Fibroblast of the conjunctiva (primary cell): ENCODE measurements at regions not wholly inside any gene's neighbourhood (a gene's known extent, or its start where the extent isn't known, plus 50 kb on each side); places are given as distances from the start of the nearest gene placed in this dataset.

ENCODE experiments used
- DNase-seq: peaks from one replicate; pipeline ENCODE4 v3.0.0-alpha.2; 2010; ENCODE audit warnings: low read depth

DNA sequence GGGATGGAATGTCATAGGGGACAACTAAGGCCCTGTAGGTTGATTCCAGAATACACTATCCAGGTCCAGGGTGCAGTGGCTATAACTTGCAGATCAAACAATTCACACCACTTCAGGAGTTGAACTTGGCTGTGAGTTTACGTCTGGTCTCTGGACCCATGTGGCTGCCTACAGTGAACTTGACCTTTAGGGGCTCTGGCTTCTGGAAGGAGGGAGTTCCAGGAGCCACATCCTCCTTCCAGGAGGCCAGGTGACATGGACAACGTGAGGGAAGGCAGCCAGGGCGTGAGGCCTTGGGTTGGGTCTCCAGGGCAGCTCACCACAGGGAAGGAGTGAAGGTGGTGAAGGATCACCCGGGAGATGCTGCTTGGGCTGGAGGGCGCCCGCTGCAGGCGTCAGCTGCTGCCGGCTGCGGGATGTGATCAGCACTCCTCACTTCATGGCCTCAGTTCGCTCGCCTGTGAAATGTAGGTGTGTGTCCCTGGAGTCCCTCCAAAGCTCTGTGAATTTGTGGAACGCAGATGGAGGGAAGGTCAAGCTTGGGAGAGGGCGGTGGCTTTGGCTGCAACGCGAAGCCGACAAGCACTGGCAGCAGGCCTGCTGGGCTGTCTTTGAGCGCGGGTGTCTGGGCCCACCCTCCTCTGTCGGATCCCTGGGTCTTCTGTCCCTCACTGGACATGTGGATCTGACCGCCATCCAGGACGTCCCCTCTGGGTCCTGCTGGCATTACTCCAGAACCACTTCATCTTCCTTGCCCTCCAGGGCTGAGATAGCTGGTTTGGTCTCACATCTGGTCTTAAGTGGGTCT lies 146.5 kb downstream of the GLI2 start:
- DNase-seq: no peak

DNA sequence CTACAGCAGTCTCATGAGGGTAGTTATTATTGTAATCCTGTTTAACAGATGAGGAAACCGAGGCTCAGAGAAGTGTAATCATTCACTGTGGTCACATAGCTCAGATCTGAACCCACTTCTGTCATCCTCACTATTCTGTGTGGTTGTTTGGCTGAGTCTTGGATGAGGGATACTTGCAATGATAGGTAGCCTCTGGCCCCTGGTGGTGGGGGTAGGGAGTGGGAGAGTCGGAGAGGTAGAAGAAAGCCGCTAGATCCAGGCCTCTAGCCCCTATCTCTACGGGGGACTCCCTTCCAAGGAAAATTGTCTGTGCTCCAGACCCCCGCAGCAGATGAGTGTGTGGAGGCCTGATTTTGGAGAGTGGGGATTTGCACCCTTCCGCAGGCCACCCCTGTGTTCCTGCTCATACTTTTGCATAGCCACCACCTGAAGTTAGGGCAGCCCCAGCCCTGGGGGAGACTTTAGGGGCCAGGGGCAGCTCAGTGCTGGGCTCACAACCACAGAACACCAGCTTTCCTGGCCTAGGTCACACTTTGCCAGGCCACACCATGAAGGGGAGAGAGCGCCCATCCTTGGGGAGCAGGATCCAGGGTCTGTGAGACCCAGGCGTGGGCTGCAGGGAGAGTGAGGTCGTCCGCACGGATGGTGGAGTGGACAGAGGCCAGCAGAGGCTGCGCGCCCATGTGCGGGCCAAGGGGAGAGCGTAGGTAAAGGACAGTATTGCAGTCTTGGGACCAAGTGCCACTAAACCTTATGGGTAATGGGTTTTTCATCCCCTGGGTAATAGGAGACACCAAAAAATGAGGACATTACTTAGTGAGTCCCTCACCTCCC lies 148.2 kb downstream of the GLI2 start:
- DNase-seq: no peak

DNA sequence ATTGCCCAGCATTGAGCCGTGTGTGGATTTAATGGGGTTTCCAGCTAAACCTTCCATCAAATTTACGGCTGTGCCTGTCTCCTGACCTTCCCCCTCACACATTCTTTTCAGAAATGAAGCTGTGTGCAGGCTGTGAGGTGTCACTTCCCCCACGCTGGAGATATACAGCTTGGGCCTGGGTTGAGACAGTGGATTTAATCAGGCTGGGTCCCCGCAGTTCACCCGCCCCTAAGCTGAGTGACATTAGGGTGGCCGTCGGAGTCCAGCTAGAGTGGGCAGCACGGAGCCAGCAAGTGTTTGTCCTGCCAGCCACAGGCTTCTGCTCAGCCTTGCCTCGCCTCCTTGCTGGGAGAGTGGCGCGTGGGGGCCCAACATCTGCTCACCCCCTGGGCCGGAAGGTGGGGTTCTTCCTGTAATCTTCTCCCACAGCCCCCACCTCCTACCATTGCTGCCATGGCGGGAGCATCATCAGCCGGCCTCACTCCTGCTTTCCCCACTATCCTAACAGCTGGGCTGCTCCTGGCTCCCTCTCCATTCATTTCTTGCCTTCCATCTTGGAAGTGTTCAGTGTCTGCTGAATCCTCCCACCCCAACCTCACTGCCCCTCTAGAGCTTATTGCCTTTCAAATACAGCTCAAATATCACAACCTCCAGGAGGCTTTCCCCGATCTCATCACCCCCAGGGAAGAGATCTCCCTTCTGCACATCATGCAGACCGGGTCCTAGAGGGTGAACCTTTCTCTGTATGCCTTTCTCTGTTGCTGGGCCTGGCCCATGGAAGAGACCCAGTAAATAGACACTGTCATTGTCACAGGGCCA lies 149.0 kb downstream of the GLI2 start:
- DNase-seq: no peak

DNA sequence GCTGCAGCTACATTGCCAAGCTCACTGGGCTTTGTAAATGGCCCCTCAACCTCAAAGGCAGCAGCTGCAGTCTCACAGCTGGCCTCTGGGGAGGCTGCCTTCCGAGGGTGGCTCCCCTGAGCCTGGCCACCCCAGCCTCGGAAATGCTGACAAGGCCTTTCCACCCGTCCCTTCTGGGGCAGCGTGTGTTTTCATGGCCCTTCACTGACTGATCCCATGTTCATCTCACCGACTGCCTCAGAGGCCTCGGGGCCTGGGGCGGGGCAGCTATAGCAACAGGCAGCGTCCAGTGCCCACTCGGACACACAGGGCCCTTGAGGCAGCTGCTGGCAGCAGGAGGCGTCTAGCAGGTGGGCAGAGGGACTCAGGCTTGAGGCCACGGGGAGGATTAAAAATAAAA lies 149.7 kb downstream of the GLI2 start:
- no peak for DNase-seq

DNA sequence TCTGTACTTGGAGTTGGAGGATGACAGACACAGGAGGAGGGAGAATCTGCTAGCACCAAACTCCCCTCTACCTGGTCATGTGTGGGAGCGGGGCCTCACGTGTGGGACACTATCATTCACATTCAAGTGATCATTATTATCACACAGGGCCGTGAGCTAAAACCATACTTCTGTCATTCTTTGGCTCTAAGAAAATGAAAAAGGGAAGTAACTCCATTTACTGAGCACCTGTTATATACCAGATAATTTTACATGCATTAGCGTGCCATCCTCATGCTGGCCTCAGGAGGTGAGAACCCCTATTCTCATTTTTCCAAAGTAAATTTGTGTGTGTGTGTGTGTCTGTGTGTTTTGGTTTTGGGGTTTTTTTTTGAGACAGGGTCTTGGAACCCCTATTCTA lies 150.1 kb downstream of the GLI2 start:
- DNase-seq: no peak

DNA sequence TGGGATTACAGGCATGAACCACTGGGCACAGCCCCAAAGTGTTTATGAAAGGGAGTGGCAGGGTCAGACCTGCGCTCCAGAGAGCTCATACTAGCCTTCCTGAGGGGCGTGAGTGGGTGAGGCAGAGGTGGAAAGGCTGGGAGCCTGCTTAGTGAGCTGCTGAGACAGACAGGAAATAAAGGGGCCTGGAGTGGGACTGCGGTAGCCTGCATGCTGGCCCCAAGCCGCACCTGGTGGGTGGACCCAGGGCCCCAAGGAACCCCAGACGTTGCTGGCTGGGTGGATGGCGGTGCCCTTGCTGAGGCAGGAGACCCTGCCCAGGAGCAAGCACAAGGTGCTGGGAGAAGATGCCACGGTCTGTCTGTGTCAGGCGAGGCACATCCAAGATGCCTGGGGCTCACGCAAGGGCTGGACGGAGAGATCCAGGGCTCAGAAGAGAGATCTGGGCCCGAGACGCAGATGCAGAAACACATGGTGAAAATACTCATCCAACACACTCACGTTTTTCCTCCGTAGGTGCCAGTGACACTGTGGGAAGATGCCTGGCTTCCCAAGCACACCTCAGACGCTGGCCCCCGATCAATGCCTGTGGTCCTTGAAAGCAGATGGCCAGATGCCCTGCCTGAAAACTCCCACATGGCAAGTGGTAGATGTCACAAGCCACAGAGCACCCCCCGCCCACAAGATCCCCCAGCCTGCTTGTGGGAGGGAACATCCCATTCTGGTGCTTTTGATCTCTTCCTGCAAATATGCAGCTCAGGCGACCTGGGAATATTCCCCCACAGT lies 151.1 kb downstream of the GLI2 start:
- DNase-seq: no peak

DNA sequence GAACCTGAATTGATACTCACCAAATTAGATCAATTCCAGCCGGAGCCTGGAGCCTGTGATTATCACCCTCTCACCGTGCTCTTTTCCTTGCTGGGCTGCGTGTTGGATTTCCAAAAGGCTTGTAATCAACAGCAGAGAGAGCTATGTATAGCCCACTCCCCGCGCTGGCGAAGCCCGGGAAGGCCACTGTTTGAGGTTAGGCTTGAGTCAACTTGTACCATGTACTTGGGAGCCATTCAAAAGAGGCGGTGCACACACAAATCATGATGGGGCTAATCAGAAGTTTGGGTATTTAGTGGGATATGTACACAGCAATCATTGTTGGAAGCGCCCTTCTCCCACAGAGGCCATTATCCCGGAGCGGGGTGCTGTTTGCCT lies 151.6 kb downstream of the GLI2 start:
- no peak for DNase-seq

DNA sequence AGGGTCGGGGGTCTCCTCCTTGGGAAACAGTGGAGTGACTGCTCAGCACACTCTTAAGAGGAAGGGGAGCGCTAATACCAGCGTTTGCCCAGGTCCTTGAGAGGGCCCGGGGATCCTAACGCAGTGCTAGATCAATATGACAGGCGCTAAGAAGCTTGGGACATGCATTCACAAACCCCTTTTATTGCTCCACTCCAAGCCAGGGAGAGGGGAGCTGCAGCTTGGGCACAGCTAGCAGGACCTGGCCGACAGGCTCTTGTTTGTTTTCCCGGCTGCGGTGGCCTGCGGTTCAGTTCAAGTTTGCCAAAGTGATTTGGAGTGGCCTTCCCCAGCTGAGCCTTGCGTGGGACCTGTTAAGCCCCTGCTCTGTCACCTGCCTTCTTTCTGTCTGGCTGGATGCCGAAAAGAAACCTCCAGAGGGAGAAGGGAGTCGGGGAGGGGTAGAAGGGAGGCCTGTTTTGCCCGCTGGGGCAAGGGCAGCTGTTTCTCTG lies 152.1 kb downstream of the GLI2 start:
- DNase-seq: no peak

DNA sequence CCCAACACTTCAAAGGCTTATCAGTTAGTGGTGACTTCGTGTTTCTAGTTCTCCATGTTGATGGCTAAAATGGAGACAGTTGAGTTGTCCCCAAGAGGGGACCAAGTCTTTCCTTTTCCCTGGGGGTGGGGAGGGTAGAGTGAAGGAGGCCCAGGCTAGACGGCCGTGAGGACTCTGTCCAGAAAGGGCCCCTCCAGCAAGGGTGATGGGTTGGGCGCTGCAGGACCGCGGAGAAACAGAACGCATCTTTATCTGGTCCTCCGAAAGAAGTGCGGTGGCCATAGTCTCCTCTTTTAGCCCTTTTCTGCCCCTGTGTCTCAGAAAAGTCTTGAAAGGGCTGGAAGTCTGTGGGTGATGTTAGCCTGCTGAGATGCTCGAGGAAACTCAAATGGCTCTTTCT lies 153.2 kb downstream of the GLI2 start:
- DNase-seq: no peak

DNA sequence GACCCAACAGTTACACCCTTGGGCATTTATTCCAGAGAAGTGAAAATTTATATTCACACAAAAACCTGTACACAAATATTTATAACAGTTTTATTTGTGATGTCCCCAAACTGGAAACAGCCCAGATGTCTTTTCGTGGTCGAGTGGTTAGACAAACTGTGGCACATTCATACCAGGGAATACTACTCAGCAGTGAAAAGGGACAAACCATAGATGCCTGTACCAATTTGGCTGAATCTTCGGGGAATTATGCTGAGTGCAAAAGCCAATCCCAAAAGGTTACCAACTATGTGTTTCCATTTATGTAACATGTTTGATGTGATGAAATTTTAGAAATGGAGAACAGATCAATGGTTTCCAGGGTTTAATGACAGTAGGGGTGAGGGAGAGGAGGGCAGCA lies 154.3 kb downstream of the GLI2 start:
- no peak for DNase-seq

DNA sequence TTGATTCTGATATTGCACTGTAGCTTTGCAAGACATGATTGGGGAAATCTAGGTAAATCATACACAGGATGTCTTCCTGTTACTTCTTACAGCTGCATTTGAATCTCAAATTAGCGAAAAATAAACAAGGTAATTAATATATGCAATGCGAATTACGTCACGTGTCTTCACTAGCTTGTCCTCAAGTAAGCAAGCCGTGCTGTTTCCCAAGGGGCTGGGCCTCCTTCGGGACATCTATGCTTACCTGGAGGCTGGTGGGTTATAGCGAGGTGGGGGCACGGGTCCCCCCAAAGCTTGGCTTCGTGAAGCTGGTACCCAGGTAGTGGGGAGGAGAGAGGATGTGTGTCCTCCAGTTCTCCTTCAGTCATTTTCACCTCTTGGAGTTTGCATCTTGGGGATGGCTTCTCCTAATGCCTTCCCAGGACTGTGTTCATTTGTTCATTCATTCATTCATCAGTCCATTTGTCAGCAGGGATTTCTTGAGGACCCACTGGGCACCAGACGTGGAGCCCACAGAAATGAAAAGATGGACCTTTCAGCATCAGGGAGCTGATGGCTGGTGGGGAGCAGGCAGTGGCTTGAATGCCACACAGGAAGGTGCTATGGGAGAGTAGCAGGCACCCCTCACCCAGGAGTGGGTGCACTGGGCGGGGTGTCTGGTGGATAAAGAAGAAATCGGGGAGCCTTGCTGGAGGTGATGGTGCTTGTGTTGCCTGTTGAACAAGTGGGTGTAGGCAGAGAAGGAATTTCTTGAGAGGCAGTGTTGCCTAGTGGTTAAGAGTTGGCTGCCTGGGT lies 155.1 kb downstream of the GLI2 start:
- DNase-seq: no peak

DNA sequence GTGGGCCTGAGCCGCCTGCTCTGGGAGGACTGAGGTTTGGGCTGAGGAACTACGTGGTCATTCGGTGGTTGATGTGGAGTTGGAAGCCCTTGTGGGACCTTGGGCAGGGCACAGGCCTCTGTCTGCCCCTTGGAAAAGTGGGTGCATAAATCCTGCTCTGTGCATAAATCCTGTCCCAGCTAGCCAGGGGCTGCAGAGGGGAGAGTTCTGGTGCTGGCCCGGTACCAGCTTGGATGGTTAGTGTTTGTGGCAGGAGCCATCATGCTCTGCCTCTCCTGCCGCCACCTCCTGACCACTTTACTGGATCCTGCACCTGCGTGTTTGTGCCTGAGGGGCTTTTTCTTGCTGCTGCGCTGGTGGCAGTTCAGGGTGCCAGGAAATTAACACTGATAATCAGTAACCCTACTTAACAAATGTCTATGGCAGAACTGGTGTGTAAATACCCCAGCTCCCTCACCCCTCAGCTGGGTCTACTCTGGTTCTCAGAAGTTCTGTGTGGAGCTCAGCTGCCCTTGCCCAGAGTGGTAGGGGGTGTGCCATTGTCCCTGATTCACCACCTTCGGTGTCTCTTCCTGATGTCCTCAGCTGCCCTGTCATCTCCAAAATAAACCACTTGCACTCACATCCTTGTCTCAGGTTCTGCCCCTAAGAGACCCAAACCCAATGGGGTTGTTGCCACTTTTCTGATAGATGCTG lies 156.8 kb downstream of the GLI2 start:
- no peak for DNase-seq

DNA sequence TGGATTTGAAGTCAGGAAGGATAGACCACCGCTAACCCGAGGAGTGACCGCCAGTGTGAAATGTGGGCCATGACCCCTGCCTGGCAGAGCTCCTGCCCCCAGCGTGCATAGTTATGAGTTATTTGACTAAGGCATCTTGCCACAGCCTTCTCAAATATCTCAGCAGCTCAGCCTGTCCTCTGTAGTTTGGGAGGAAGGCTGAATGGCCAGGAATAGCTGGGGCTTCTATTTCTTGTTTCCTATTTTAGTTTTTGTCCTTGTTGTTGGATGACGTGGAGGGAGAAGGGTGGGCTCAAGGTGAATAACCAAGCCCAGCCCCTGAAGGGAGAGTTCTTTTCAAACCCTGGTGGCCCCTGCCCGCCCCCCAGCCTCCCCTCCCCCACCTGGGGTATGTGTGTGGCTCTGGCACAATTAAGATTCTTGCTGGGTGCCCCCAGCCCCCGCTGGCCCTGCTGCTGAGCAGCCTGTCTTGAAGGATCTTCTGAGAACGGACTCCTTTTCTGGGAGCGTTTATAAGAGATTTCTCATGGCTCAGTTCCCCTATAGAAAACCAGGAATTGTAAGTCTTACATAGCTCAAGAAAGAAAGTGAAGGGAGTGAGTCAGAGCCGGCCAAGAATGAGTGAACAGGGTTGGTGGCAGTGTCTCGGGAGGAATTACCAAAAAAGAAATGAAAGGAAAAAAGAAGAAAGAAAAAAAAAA lies 157.4 kb downstream of the GLI2 start:
- no peak for DNase-seq

DNA sequence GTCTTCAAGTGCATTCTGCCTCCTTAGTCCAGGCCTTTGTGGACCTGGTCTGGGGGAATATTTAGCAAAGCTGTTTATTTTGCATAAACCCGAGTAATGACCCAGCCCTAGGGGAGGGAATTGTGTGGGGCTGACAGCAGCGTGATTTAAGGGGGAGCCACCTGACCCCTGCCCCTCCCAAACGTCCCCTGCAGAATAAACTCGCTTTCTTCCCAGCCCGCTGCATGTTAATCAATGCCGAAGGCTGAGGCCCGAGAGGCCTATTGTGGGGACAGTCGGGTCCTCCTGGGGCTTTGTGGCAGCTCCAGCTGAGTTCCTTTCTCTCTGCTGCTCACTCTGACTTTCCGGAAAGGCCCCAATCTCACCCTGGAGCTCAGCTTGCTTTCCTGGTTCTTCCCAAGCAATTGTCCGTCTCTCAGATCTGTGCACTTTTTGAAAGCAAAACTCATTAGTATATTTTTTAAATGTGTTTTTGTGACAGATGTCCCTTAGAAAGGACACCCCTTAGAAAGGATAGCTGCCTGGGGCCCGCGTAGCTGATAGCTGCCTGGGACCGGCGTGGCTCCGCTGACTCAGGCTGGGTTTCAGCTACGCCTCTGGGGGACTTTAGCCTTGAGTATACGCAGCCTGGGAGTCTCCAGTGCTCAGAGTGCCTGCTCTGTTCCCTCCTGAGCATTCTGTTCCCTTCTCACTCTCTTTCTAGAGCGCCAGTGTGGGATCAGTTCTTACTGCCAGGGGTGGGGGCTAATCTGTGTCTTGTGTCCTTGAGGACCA lies 158.3 kb downstream of the GLI2 start:
- DNase-seq: no peak

DNA sequence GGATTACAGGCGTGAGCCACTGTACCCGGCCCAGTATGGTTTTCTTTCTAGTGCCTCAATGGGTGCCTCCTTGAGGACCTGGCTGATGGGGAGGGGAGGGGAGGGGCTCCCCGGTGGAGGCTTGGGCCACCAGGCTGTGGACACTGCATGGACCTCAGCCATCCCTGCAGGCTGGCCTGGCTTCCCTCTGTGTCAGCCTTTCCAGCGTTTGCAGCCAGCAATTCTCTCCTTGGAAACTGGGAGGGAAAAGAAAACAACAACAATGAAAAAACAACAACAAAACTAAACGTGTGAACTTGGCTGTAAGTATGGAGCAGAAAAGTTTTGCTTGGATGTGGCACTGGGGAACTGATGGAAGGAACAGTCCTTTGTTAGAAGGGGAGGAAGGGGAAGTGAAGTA lies 159.3 kb downstream of the GLI2 start:
- DNase-seq: no peak

DNA sequence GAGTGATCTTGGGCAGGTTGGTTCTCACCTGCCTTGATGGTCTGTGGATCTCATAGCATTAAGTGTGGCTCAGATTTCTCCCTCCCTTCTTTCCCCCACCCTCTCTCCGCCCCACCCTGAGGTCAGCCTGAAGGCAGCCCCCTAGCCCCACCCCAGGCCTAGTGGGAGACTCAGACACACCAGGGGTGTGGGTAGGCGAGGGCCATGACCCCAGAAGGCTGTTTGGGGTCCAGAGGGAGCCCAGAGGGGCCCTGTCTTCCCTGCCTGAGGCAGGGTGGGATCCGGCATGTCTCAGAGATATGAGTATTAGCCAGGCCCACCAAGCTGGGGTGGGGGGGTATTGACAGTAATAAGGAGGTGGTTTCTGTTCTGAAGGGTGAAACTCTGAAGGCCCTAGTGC lies 160.5 kb downstream of the GLI2 start:
- no peak for DNase-seq

DNA sequence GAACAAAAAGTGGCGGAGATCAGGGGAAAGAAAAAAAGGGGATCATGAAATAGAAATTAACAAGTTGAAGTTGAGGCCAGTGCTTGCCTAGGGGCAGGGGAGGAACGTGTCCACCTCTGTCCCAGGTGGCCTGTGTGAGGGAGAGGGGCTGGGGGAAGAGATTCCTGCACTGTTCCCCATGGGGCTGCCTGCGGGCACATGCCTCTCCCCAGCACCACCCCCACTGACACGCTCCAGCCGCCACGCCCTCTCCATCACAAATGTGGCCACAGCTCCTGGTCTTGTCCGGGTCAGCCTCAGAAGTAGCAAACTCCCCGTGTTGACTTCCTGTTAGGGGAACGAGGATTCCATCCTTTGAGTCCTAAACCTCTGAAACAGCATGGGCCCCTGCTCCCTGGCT lies 161.2 kb downstream of the GLI2 start:
- no peak for DNase-seq

DNA sequence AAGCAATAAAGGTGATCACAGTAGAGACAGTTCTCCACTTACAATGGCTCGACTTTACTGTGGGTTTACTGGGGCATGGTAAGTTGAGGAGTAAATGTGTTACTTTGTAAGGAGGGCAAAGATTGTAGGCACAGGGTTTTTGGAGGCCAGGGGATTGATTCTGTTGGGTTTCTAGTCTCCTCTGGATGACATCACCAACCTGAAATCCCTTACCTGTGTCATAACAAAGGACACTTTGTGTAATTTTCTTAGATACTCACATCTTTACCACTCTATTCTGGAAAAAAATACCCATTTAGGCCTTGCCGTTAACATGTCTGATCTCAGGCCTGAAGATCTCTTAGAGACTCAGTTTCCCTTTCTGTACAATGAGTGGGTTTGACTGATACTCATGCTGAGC lies 161.7 kb downstream of the GLI2 start:
- no peak for DNase-seq

DNA sequence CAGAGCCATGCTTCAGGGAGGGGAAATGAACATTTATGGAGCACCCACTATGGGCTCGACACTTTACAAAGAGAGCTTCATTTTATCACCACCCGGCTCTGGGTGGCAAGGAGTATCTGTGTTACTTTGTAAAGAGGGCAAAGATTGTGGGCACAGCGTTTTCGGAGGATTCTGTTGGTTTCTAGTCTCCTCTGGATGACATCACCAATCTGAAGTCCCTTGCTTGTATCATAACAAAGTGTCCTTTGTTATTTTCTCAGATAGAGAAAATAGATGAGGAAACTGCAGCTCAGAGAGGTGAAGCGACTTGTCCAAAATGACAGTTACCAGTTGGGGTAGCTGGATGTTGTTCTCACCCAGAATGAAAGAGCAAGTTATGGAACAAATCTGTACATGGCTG lies 162.8 kb downstream of the GLI2 start:
- no peak for DNase-seq
